MM.1S (cell line): ENCODE measurements at regions not wholly inside any gene's neighbourhood (a gene's known extent, or its start where the extent isn't known, plus 50 kb on each side); places are given as distances from the start of the nearest gene placed in this dataset.

Source experiments
- CTCF ChIP-seq: fragments of 300-600 bp; sonication (generic); IDR thresholded peaks from 2 replicates; pipeline ENCODE4 v1.5.1; 2016; ENCODE audit warnings: antibody characterized with exemption, low read length, mixed read lengths
- EZH2 ChIP-seq: fragments of 300-600 bp; sonication (generic); optimal IDR thresholded peaks from 2 replicates; pipeline ENCODE3; 2017; ENCODE audit warnings: low read depth, mild to moderate bottlenecking, antibody characterized with exemption, low read length, mixed read lengths

GRCh38 chr14:83163016-83163415 lies 1629.4 kb upstream of the SEL1L start:
- TF ChIP-seq EZH2 = no peak
- no peak for TF ChIP-seq CTCF
